SK-N-MC (cell line): ENCODE measurements at regions not wholly inside any gene's neighbourhood (a gene's known extent, or its start where the extent isn't known, plus 50 kb on each side); places are given as distances from the start of the nearest gene placed in this dataset.

ENCODE experiments used
- EZH2 ChIP-seq: fragments of 200-600 bp; sonication (generic); IDR thresholded peaks from one replicate; pipeline ENCODE4 v1.6.1; 2017; ENCODE audit warnings: antibody characterized with exemption
- POLR2AphosphoS5 ChIP-seq: IDR thresholded peaks from 2 replicates; pipeline ENCODE4 v1.6.1; 2012; ENCODE audit warnings: mild to moderate bottlenecking, low read depth, low read length, borderline replicate concordance

DNA sequence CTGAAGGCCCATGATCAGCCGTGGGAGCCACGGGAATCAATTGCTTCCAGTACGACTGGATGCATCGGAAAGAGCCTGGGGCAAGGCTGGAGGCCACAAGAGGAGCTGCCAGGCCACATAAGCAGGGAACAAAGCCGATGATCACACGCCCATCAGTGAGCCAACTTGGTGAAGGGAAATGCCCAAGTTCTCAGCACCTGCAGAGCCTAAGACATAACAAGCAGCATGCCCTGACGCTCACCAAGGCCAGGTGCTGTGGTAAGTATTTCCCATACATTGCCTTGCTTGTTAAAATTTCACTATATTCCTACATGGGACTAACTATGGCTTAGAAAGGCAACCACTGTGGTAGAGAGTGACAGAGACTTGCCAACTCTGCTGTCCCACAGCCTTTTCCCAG lies 555.9 kb downstream of the BCL11B start:
- no peak for TF ChIP-seq EZH2
- no peak for TF ChIP-seq POLR2AphosphoS5
